CD4-positive, alpha-beta T cell treated with Interferon alpha-2 for 1 hour (primary cell): ENCODE measurements at regions not wholly inside any gene's neighbourhood (a gene's known extent, or its start where the extent isn't known, plus 50 kb on each side); places are given as distances from the start of the nearest gene placed in this dataset.

Experiments
- DNase-seq, 2 donors: peaks; one replicate each; pipeline ENCODE4 v3.0.0-alpha.2; 2020 to 2022

DNA sequence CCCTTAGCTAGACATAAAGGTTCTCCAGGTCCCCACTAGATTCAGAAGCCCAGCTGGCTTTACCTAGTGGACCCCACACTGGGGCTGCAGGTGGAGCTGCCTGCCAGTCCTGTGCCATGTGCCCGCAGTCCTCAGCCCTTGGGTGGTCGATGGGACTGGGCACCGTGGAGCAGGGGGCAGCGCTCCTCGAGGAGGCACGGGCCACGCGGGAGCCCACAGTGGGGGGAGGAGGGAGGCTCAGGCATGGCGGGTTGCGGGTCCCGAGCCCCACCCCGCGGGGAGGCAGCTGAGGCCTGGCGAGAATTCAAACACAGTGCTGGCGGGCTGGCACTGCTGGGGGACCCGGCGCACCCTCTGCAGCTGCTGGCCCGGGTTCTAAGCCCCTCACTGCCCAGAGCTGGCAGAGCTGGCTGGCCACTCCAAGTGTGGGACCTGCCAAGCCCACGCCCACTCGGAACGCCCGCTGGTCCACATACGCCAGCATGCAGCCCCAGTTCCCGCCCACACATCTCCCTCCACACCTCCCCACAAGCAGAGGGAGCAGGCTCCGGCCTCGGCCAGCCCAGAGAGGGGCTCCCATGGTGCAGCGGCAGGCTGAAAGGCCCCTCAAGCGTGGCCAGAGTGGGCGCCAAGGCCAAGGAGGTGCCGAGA is 119.7 kb upstream of the NRXN1 start:
- no peak for DNase-seq

DNA sequence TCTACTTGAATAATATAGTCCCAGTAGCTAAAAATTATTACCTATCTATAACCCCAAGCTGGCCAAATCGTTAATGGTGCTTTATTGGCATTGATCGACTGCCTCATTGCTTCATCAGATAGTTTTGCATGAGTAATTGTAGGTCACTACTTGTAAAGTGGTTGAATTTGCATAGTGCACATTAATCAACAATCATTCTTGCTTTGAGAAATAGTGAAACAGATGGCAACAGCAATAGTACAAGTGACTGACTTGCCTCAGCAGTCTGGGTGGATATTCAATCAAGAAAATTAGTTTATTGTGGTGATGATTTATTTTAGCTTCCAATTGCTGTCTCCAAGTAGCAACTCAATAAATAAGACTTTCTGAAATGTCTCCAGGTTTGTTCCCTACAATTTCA is 117.8 kb upstream of the NRXN1 start:
- no peak for DNase-seq

DNA sequence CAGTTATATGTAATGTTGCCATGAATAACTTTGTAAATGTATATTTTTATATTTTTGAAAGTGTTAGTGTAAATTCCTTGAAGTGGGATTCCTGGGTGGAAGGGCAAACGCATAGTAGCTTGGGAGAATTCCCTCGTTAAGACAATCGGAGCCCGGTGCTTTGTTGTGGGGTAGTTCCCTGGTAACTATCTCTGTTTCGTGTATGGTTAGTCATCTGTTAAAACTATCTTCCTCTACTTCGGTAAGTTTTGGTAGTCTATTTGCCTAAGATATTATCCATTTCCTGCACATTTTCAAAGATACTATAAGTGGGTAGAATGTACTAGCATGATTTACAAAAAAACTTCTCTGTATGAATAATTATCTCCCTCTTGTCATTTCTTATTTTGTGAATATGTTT is 113.8 kb upstream of the NRXN1 start:
- no peak for DNase-seq

DNA sequence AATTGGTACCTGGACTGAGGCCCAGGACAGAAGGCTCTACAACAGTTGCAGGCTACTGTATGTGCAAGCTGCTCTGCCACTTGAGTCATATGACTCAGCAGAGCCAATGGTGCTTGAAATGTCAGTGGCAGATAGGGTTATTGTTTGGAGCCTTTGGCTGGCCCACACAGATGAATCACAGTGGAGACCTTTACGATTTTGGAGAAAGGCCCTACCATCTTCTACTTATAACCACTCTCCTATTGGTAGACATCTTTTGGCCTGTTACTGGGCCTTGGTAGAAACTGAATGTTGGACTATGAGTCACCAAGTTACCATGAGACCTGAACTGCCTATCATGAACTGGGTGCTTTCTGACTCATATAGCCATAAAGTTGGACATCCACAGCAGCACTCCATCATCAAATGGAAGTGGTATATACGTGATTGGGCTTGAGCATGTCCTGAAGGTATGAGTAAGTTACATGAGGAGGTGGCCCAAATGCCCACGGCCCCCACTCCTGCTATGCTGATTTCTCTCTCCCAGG is 88.9 kb upstream of the NRXN1 start:
- no peak for DNase-seq

DNA sequence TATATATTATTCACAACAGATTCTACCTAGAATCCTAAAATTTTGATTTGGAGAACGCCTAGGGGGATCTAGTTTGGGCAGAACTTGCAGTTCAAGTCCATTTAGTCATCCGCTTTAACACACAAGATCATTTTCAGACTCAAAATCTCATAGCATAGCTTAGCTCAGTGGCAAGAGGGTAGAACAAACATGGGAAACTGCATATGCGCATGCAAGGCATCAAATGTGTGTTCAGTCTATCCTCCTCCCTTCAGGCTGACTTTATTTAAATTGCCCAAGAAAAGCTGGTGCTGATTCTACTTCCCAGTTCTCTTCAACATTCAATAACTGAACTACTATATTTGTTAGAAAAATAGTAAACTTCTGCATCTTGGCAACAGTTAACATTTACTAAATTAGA is 79.6 kb upstream of the NRXN1 start:
- DNase-seq = no peak

DNA sequence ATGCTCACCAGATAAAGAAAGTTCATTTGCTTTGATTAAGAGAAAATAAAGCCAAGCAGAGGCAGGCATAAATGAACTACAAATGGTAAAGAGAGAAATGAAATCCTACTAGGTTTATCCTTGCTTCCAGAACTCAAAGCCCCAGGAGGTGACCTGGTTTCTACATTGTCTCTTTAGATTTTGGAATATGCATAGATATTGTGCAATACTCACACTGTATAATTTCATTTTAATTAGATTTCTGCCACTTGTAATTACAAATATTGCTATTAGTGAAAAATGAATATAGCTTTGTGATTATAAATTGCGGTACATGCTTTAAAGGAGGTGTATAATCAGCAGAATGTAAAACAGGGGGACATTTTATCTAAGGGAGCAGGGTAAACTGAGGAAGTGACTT is 76.9 kb upstream of the NRXN1 start:
- no peak for DNase-seq

DNA sequence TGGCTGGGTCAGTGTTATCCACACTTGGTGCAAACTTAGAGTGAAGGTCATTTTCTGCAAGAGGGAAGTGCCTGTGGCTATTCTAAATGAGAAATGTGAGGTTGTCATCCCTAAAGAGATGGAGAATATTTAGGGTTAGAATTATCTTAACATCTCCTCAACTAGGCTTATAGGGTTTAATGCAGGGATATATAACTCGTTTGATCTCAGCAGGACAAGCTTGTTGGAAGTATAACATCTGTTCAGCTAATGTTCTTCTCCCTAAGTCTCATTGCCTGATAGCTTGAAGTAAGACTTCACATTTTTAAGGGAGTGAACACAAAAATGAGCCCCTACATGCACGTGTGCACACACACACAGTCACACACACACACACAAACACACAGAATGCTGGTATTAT is 75.9 kb upstream of the NRXN1 start:
- DNase-seq = no peak

DNA sequence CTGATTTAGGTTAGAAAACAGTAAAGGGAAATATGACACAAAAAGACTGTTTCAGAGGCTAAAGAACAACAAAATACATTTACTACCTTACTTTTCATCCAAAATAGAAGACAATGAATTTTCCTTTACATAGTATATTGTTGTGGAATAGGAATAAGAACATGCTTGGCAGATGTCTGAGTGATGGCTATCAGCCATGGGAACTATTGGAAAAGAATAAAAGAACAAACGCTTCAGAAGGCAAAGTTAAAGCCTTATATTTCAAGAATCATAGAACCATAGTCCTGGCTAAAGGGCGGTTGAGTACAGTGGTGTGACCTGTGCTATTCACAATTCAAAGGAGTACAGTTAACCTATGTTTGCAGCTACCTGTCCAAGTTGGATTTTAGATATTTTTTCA is 73.9 kb upstream of the NRXN1 start:
- no peak for DNase-seq

DNA sequence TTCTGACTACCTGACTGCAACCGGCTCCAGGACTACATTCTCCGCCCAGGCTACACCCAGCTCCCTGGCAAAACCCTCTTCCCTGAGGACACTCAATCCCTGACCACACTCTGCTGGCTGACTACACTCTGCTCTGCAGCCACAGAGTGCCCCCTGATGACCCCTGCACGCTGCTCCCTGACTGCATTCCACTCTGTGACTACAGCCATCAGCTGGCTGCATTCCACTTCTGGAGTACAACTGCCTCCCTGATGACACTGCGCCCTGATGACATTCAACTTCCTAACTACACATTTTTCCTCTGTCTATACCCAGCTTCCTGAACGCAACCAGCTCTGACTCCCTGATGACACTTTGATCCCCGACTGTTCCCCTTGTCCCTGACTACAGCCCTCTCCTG is 71.3 kb upstream of the NRXN1 start:
- no peak for DNase-seq

DNA sequence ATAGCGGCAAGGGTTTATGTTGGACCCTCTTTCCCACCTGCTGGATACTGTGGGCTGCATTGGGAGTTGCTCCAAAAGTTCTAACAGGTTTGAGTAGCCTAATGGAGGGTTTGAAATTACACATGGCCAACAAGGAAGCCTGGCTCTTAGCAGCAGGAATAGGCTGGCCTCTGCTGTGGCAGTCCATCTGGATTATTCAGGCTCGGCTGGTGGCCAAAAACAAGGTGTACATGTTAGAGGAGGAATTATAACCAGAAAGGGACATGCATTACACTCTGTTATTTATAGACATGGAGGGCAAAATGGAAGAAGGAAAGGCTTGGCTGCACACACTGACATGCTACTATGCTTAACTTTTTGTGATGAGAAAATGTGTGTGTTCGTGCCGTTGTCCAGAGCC is 61.1 kb upstream of the NRXN1 start:
- no peak for DNase-seq

DNA sequence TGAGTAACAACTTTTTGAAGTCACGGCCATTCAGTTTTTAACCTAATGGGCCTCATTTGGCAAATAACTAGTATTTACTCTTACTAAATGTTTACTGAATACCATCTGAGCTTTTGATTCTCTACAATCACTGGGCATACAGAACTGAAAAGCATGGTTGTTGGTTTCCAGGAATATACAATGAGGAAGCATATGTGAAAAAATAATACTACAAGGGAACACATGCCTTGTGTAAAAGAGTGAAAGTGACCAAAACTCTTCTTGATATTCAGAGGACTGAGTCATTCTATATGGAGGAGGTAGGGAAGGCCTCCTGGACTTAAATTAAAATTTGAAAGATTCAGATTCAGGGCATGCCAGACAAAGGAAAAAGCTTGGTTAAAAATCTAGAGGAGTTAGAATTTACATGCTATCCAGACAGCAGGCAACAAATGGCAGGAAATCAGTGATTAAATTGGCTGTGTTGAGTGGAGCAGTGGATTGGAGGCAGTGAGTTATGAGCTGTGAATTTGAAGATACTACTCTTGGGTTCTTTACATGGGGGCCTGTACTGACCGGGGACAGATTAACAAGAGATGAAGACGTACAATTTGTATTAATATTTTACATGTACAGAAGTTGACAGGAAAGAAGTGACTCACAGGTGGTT is 53.6 kb upstream of the NRXN1 start:
- no peak for DNase-seq

DNA sequence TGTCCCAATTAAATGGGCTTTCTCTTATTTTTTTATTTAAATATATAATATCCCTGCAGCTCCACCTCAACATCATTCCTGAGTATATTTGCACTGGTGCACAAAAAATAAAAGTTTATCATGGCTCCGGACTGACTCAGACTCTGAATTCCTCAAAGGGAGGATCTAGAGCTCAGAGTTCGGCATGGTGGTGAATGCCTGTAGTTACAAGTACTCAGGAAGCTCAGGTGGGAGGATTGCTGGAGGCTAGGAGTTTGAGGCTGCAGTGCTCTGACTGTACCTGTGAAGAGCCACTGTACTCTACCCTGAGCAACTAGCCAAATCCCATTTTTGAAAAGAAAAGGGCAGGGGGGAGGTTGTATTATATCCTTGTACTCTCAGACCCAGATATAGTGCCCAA is 52.8 kb upstream of the NRXN1 start:
- no peak for DNase-seq
